ENCODE measurements at regions not wholly inside any gene's neighbourhood (a gene's known extent, or its start where the extent isn't known, plus 50 kb on each side); places are given as distances from the start of the nearest gene placed in this dataset.
A peak's percentile ranks its signal among the peaks of the same experiment; 100 is the strongest.

GRCh38 chr4:138035781-138036258 is 206.3 kb downstream of the SLC7A11 start:
- Histone ChIP-seq H3K4me2 (peak overlapping the region; percentile 25; the same call in 1 of the 2 replicates), H3K9ac (no peak overlapping the region)

GRCh38 chr4:138034871-138035270 is 207.3 kb downstream of the SLC7A11 start:
- Histone ChIP-seq H3K4me1 (peaks cover 26% of the 10 kb centered on the region; the same call in 1 of the 2 replicates), H3K4me2 (no peak overlapping the region), H3K4me3 (no peak overlapping the region), H3K9me3 (no peaks in the 10 kb centered on the region), H3K27ac (no peak overlapping the region), H3K36me3 (no peaks in the 10 kb centered on the region; the same call in 1 of the 2 replicates), H3K27me3 (no peaks in the 10 kb centered on the region), H3K9ac (no peak overlapping the region), H4K20me1 (no peaks in the 10 kb centered on the region)
- no peak for TF ChIP-seq Cebpa-rat (IDR thresholded peaks at IDR 0.05)

More at GRCh38 chr4:138035781-138036258, 206.3 kb downstream of the SLC7A11 start:
- no peak overlapping the region for H3K27ac ChIP-seq
- no peak overlapping the region for H3K4me3 ChIP-seq
- TF ChIP-seq Cebpa-rat (IDR thresholded peaks at IDR 0.05), result no peak
- peaks cover 26% of the 10 kb centered on the region; the same call in 1 of the 2 replicates for H3K4me1 ChIP-seq
- H3K27me3 ChIP-seq, result no peaks in the 10 kb centered on the region
- H4K20me1 ChIP-seq, result no peaks in the 10 kb centered on the region
- peaks cover 2% of the 10 kb centered on the region; the same call in 1 of the 2 replicates for H3K36me3 ChIP-seq
- H3K9me3 ChIP-seq, result no peaks in the 10 kb centered on the region

GRCh38 chr4:138032222-138032621 is 209.9 kb downstream of the SLC7A11 start:
- H3K9ac ChIP-seq, result no peak overlapping the region
- TF ChIP-seq Cebpa-rat (IDR thresholded peaks at IDR 0.05), result no peak
- no peaks in the 10 kb centered on the region for H4K20me1 ChIP-seq

GRCh38 chr4:138030375-138030774 is 211.8 kb downstream of the SLC7A11 start:
- Histone ChIP-seq H3K4me1 (peaks cover under 1% of the 10 kb centered on the region; the same call in 1 of the 2 replicates), H3K4me3 (no peak overlapping the region), H3K36me3 (no peaks in the 10 kb centered on the region), H3K9ac (no peak overlapping the region), H4K20me1 (no peaks in the 10 kb centered on the region), H3K4me2 (no peak overlapping the region), H3K27me3 (no peaks in the 10 kb centered on the region), H3K27ac (no peak overlapping the region), H3K9me3 (no peaks in the 10 kb centered on the region)
- TF ChIP-seq Cebpa-rat (IDR thresholded peaks at IDR 0.05), result no peak

More at GRCh38 chr4:138032222-138032621, 209.9 kb downstream of the SLC7A11 start:
- Histone ChIP-seq H3K4me1 (peaks cover 19% of the 10 kb centered on the region; the same call in 1 of the 2 replicates), H3K4me2 (no peak overlapping the region), H3K36me3 (no peaks in the 10 kb centered on the region), H3K4me3 (no peak overlapping the region), H3K9me3 (no peaks in the 10 kb centered on the region), H3K27ac (no peak overlapping the region), H3K27me3 (no peaks in the 10 kb centered on the region)

GRCh38 chr4:138028923-138029322 is 213.2 kb downstream of the SLC7A11 start:
- H4K20me1 ChIP-seq, result no peaks in the 10 kb centered on the region
- TF ChIP-seq Cebpa-rat (IDR thresholded peaks at IDR 0.05), result no peak
- no peaks in the 10 kb centered on the region for H3K27me3 ChIP-seq
- H3K36me3 ChIP-seq, result no peaks in the 10 kb centered on the region
- H3K4me2 ChIP-seq, result no peak overlapping the region
- H3K4me1 ChIP-seq, result no peaks in the 10 kb centered on the region
- no peak overlapping the region for H3K27ac ChIP-seq
- no peaks in the 10 kb centered on the region for H3K9me3 ChIP-seq
- no peak overlapping the region for H3K4me3 ChIP-seq
- no peak overlapping the region for H3K9ac ChIP-seq

- H3K27ac ChIP-seq, result no peak overlapping the region
- no peak overlapping the region for H3K9ac ChIP-seq
- no peak overlapping the region for H3K4me2 ChIP-seq
- H4K20me1 ChIP-seq, result no peaks in the 10 kb centered on the region
- H3K9me3 ChIP-seq, result peaks cover 13% of the 10 kb centered on the region
- no peaks in the 10 kb centered on the region for H3K36me3 ChIP-seq
- no peak overlapping the region for H3K4me3 ChIP-seq
- TF ChIP-seq Cebpa-rat (IDR thresholded peaks at IDR 0.05), result no peak
- no peaks in the 10 kb centered on the region for H3K27me3 ChIP-seq
- no peaks in the 10 kb centered on the region for H3K4me1 ChIP-seq
Measured at GRCh38 chr4:138021139-138021830, 220.9 kb downstream of the SLC7A11 start.

- no peaks in the 10 kb centered on the region for H3K36me3 ChIP-seq
- H3K4me1 ChIP-seq, result no peaks in the 10 kb centered on the region
- no peak overlapping the region for H3K27ac ChIP-seq
- no peak overlapping the region for H3K9ac ChIP-seq
- peaks cover 13% of the 10 kb centered on the region for H3K9me3 ChIP-seq
- H4K20me1 ChIP-seq, result no peaks in the 10 kb centered on the region
- H3K27me3 ChIP-seq, result no peaks in the 10 kb centered on the region
- H3K4me2 ChIP-seq, result no peak overlapping the region
- no peak for TF ChIP-seq Cebpa-rat (IDR thresholded peaks at IDR 0.05)
- H3K4me3 ChIP-seq, result no peak overlapping the region
Measured at GRCh38 chr4:138014590-138015288, 227.4 kb downstream of the SLC7A11 start.

- H3K27me3 ChIP-seq, result no peaks in the 10 kb centered on the region
- H4K20me1 ChIP-seq, result no peaks in the 10 kb centered on the region
- no peaks in the 10 kb centered on the region for H3K4me1 ChIP-seq
- H3K27ac ChIP-seq, result no peak overlapping the region
- H3K4me2 ChIP-seq, result no peak overlapping the region
- no peaks in the 10 kb centered on the region for H3K36me3 ChIP-seq
- H3K4me3 ChIP-seq, result no peak overlapping the region
- H3K9me3 ChIP-seq, result peaks cover 3% of the 10 kb centered on the region
- no peak for TF ChIP-seq Cebpa-rat (IDR thresholded peaks at IDR 0.05)
- no peak overlapping the region for H3K9ac ChIP-seq
Measured at GRCh38 chr4:138013625-138014024, 228.5 kb downstream of the SLC7A11 start.

- H3K9me3 ChIP-seq, result no peaks in the 10 kb centered on the region
- H3K9ac ChIP-seq, result no peak overlapping the region
- no peak overlapping the region for H3K4me3 ChIP-seq
- H3K27me3 ChIP-seq, result no peaks in the 10 kb centered on the region
- H3K4me2 ChIP-seq, result no peak overlapping the region
- no peak for TF ChIP-seq Cebpa-rat (IDR thresholded peaks at IDR 0.05)
- no peaks in the 10 kb centered on the region for H4K20me1 ChIP-seq
- no peak overlapping the region for H3K27ac ChIP-seq
- no peaks in the 10 kb centered on the region for H3K36me3 ChIP-seq
- no peaks in the 10 kb centered on the region for H3K4me1 ChIP-seq
Measured at GRCh38 chr4:138010639-138011038, 231.5 kb downstream of the SLC7A11 start.

- Histone ChIP-seq H3K4me3 (no peak overlapping the region), H4K20me1 (no peaks in the 10 kb centered on the region), H3K27me3 (no peaks in the 10 kb centered on the region), H3K4me2 (no peak overlapping the region), H3K36me3 (no peaks in the 10 kb centered on the region), H3K9ac (no peak overlapping the region), H3K4me1 (no peaks in the 10 kb centered on the region), H3K27ac (no peak overlapping the region), H3K9me3 (no peaks in the 10 kb centered on the region)
- TF ChIP-seq Cebpa-rat (IDR thresholded peaks at IDR 0.05), result no peak
Measured at GRCh38 chr4:138007572-138007971, 234.6 kb downstream of the SLC7A11 start.
